Ovary (tissue), 7 donors: ENCODE measurements at regions not wholly inside any gene's neighbourhood (a gene's known extent, or its start where the extent isn't known, plus 50 kb on each side); places are given as distances from the start of the nearest gene placed in this dataset.

Experiments
- DNase-seq, 5 donors: peaks; one replicate each; pipeline ENCODE4 v3.0.0-alpha.2; 2019 to 2020
- H3K27ac ChIP-seq, 2 donors: fragments of 200-600 bp; one replicate each; pipeline versions ENCODE4 v1.5.1 to v1.8.0; 2019 to 2022
- H3K27me3 ChIP-seq: fragments of 200-600 bp; one replicate; pipeline ENCODE4 v1.8.0; 2022
- H3K36me3 ChIP-seq: fragments of 200-600 bp; sonication (generic); one replicate; pipeline ENCODE4 v1.5.1; 2019
- H3K4me1 ChIP-seq: one replicate; pipeline ENCODE4 v1.8.1; 2013; ENCODE audit warnings: mild to moderate bottlenecking, moderate library complexity; ENCODE audit not compliant: insufficient read depth
- H3K4me3 ChIP-seq: fragments of 200-600 bp; sonication (generic); one replicate; pipeline ENCODE4 v1.5.1; 2017
- H3K9me3 ChIP-seq, 2 donors: fragments of 200-600 bp in 1 of 2; sonication (generic) in 1 of 2; one replicate each; pipeline versions ENCODE4 v1.5.1 to v1.8.1; 2013 to 2019; ENCODE audit warnings: mild to moderate bottlenecking in 1 of 2, moderate library complexity in 1 of 2
- EP300 ChIP-seq: sonication (generic); formaldehyde crosslinking; IDR thresholded peaks from one replicate; pipeline ENCODE4 v1.6.1; 2017; ENCODE audit warnings: antibody characterized with exemption
- POLR2A ChIP-seq: fragments of 450-650 bp; IDR thresholded peaks from one replicate; pipeline ENCODE4 v1.6.1; 2017; ENCODE audit warnings: antibody characterized with exemption, mild to moderate bottlenecking, moderate library complexity
- WGBS, 3 donors: extraction: QIAGEN DNeasy Blood & Tissue Kit in 1 of 3; methylation state at CpG; one replicate each; pipeline versions ENCODE4 v1.1.5 to v1.1.7; 2013 to 2017; 5-methylcytosine and 5-hydroxymethylcytosine counted together
- intact Hi-C, 4 donors: fragments of 100-400 bp; cut with DNase I; formaldehyde crosslinking; loops; one replicate each; pipeline versions ENCODE4 v1.11.0 to v1.15.1; 2022 to 2023
- TF ChIP-seq, protein P1 (sequence below), 3 donors: fragments of 450-650 bp in 2 of 3; fragments of 200-600 bp in 1 of 3; IDR thresholded peaks; one replicate each; pipeline versions ENCODE4 v1.5.1 to v1.8.0; 2016 to 2022; ENCODE audit warnings: antibody characterized with exemption in 3 of 3, mild to moderate bottlenecking in 1 of 3
- donor health status: DM: no; HTN: no; CAD: no; lungs with moderate emphysema.
- donor health status: DM: no; HTN: no; CAD: no.
- donor health status: Bipolar disorder and iron deficiency.
- donor health status: DM: no; HTN: no; CAD: no.
- donor health status: DM: yes; HTN: yes; CAD: no.

DNA sequence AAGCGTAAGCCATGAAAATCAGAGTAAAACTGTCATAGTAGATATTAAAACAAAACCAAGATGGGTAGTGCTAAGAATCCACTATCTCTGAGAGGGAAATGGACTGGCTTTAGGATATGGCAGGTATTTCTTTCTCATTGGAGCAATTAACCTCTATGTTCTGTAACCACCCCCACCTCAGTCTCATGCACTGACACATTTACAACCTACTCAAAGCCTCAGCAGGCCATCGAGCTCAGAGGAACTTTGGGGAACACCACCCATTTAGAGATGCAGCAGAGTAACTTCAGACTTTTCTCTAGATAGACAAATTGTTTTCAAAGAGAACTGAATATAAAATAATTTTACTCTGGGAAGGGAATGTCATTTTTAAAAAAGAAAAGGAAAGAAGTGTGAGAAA lies 615.8 kb upstream of the ZFHX3 start:
- TF ChIP-seq POLR2A (no peak), EP300 (no peak)
- TF ChIP-seq, protein P1, sequence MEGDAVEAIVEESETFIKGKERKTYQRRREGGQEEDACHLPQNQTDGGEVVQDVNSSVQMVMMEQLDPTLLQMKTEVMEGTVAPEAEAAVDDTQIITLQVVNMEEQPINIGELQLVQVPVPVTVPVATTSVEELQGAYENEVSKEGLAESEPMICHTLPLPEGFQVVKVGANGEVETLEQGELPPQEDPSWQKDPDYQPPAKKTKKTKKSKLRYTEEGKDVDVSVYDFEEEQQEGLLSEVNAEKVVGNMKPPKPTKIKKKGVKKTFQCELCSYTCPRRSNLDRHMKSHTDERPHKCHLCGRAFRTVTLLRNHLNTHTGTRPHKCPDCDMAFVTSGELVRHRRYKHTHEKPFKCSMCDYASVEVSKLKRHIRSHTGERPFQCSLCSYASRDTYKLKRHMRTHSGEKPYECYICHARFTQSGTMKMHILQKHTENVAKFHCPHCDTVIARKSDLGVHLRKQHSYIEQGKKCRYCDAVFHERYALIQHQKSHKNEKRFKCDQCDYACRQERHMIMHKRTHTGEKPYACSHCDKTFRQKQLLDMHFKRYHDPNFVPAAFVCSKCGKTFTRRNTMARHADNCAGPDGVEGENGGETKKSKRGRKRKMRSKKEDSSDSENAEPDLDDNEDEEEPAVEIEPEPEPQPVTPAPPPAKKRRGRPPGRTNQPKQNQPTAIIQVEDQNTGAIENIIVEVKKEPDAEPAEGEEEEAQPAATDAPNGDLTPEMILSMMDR (IDR thresholded peaks at IDR 0.05), result no peak
- no peak overlapping the region for H3K4me3 ChIP-seq
- H3K36me3 ChIP-seq, result no peaks in the 10 kb centered on the region
- intact Hi-C loops, result loop anchor here in 1 of 4 donors (10.0 kb wide), 1 partner anchor 71 kb away; no protein-coding TSS in a partner anchor
- 45 to 53% (median 46%) methylated on average over 2 of the region's 2 CpGs for WGBS, 3 donors
- H3K27ac ChIP-seq, result no peak overlapping the region
- H3K9me3 ChIP-seq, result peaks cover 0 to 2% of the 10 kb centered on the region in 2 donors
- no peak for DNase-seq
- H3K27me3 ChIP-seq, result no peaks in the 10 kb centered on the region
- H3K4me1 ChIP-seq, result no peaks in the 10 kb centered on the region

GRCh38 chr16:73636196-73636595 lies 588.3 kb upstream of the ZFHX3 start:
- H3K27me3 ChIP-seq, result no peaks in the 10 kb centered on the region

GRCh38 chr16:73629011-73629410 lies 581.1 kb upstream of the ZFHX3 start:
- DNase-seq, result no peak
- no peaks in the 10 kb centered on the region for H3K36me3 ChIP-seq
- H3K9me3 ChIP-seq, result no peaks in the 10 kb centered on the region
- H3K4me3 ChIP-seq, result no peak overlapping the region
- no peak overlapping the region for H3K27ac ChIP-seq
- H3K4me1 ChIP-seq, result no peaks in the 10 kb centered on the region
- WGBS, 3 donors, result 47 to 54% (median 52%) methylated on average over 8 of the region's 8 CpGs
- no peaks in the 10 kb centered on the region for H3K27me3 ChIP-seq
- intact Hi-C loops, result no loop called here
- no peak for TF ChIP-seq POLR2A

More at GRCh38 chr16:73636196-73636595, 588.3 kb upstream of the ZFHX3 start:
- Histone ChIP-seq H3K9me3 (no peaks in the 10 kb centered on the region), H3K4me3 (no peak overlapping the region), H3K36me3 (no peaks in the 10 kb centered on the region), H3K27ac (no peak overlapping the region), H3K4me1 (no peaks in the 10 kb centered on the region)
- intact Hi-C loops, result no loop called here
- no peak for TF ChIP-seq EP300
- TF ChIP-seq POLR2A, result no peak
- TF ChIP-seq, protein P1 (IDR thresholded peaks at IDR 0.05), result no peak
- 78 to 84% (median 79%) methylated on average over 2 of the region's 2 CpGs for WGBS, 3 donors
- no peak for DNase-seq

GRCh38 chr16:73617738-73618137 lies 569.8 kb upstream of the ZFHX3 start:
- intact Hi-C loops, result no loop called here
- H3K27me3 ChIP-seq, result no peaks in the 10 kb centered on the region
- H3K9me3 ChIP-seq, result no peaks in the 10 kb centered on the region
- H3K4me1 ChIP-seq, result no peaks in the 10 kb centered on the region
- H3K4me3 ChIP-seq, result no peak overlapping the region
- DNase-seq, result no peak
- TF ChIP-seq POLR2A, result no peak
- TF ChIP-seq, protein P1 (IDR thresholded peaks at IDR 0.05), result no peak
- TF ChIP-seq EP300, result no peak
- 87 to 88% (median 88%) methylated on average over 4 of the region's 4 CpGs for WGBS, 3 donors
- H3K27ac ChIP-seq, result no peak overlapping the region
- H3K36me3 ChIP-seq, result no peaks in the 10 kb centered on the region

- no peak overlapping the region for H3K4me3 ChIP-seq
- H3K27me3 ChIP-seq, result no peaks in the 10 kb centered on the region
- intact Hi-C loops, result no loop called here
- H3K27ac ChIP-seq, result no peak overlapping the region
- H3K36me3 ChIP-seq, result no peaks in the 10 kb centered on the region
- TF ChIP-seq EP300 (no peak), POLR2A (no peak)
- TF ChIP-seq, protein P1 (IDR thresholded peaks at IDR 0.05), result no peak
- no peak for DNase-seq
- no peaks in the 10 kb centered on the region for H3K4me1 ChIP-seq
- WGBS, 3 donors, result 48 to 60% (median 50%) methylated on average over 6 of the region's 6 CpGs
- no peaks in the 10 kb centered on the region for H3K9me3 ChIP-seq
These were observed 568.8 kb upstream of the ZFHX3 start for GRCh38 chr16:73616770-73617169.
